ENCODE measurements at regions not wholly inside any gene's neighbourhood (a gene's known extent, or its start where the extent isn't known, plus 50 kb on each side); places are given as distances from the start of the nearest gene placed in this dataset.
A peak's percentile ranks its signal among the peaks of the same experiment; 100 is the strongest.

- CTCF ChIA-PET, result interaction anchor here (1.9 kb wide), 1 partner anchor 26 kb away, joined by 15 read pairs; no protein-coding TSS in a partner anchor
- POLR2A ChIA-PET, result no interaction called here
- TF ChIP-seq SOX15 (CRISPR knock-in tag; IDR thresholded peaks at IDR 0.05) (no peak), HMGA2 (CRISPR knock-in tag; IDR thresholded peaks at IDR 0.05) (no peak), TEAD1 (CRISPR knock-in tag; IDR thresholded peaks at IDR 0.05) (no peak), IRF2 (CRISPR knock-in tag; IDR thresholded peaks at IDR 0.05; ENCODE audit: borderline replicate concordance, low read depth) (no peak), ATF1 (CRISPR knock-in tag; IDR thresholded peaks at IDR 0.05) (no peak), ZNF416 (CRISPR knock-in tag; IDR thresholded peaks at IDR 0.05) (no peak), TCF7 (CRISPR knock-in tag; IDR thresholded peaks at IDR 0.05; ENCODE audit: low read depth) (no peak), FOXK1 (CRISPR knock-in tag; IDR thresholded peaks at IDR 0.05) (no peak), ESRRA (CRISPR knock-in tag; IDR thresholded peaks at IDR 0.05; ENCODE audit: borderline replicate concordance) (no peak)
Measured at GRCh38 chr6:142500250-142500786, 198.5 kb downstream of the ADGRG6 start.

DNA sequence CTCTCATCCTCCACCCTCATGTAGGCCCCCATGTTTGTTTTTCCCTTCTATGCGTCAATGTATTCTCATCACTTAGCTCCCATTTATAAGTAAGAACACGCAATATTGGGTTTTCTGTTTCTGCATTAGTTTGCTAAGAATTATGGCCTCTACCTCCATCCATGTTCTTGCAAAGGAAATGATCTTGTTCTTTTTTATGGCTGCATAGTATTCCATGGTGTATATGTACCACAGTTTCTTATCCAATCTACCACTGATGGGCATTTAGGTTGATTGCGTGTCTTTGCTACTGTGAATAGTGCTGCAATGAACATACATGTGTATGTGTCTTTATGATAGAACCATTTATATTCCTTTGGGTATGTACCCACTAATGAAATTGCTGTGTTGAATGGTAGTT, 200.0 kb downstream of the ADGRG6 start:
- Mint-ChIP-seq H3K4me3 (no peak overlapping the region), H3K27me3 (ENCODE audit: low read depth) (no peaks in the 10 kb centered on the region), H3K4me1 (no peaks in the 10 kb centered on the region), H3K9me3 (peaks cover 28% of the 10 kb centered on the region), H3K36me3 (peaks cover 18% of the 10 kb centered on the region), H3K27ac (no peak overlapping the region)
- ATAC-seq (no peak), DNase-seq (ENCODE audit: low spot score) (no peak)
- TF ChIP-seq TEAD4 (CRISPR knock-in tag; IDR thresholded peaks at IDR 0.05), result no peak
- ChIA-PET POLR2A (no interaction called here), CTCF (no interaction called here)

More at GRCh38 chr6:142500250-142500786, 198.5 kb downstream of the ADGRG6 start:
- Mint-ChIP-seq H3K4me3 (no peak overlapping the region), H3K27me3 (ENCODE audit: low read depth) (no peaks in the 10 kb centered on the region), H3K36me3 (peaks cover 18% of the 10 kb centered on the region), H3K4me1 (no peaks in the 10 kb centered on the region), H3K9me3 (peaks cover 28% of the 10 kb centered on the region), H3K27ac (no peak overlapping the region)
- DNase-seq (ENCODE audit: low spot score) (no peak), ATAC-seq (no peak)

DNA sequence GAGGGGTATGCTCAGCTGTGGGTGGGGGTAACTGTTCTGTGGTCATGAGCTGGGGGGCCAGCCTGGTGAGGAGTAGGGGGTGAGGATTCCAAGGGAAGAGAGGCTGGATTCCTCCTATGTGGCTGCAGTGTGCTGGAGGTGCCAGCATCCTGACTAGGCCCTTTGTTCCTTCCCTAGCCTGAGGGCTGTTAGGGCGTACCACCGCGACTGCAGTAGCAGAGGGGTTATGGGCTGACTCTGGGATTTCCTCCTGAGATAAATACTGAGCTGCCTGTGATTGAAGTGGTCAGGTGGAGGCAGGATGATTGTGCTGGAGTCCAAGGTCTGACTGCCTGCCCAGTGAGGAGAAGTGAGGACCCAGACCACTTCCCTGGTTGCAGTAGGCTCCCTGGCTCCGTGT, 205.3 kb downstream of the ADGRG6 start:
- DNase-seq (ENCODE audit: low spot score) (no peak), ATAC-seq (peak; percentile 16; the same call in 1 of the 2 replicates)
- TF ChIP-seq FOXK1 (CRISPR knock-in tag; IDR thresholded peaks at IDR 0.05), result no peak
- TF ChIP-seq ZNF281 (CRISPR knock-in tag; IDR thresholded peaks at IDR 0.05), result no peak
- TF ChIP-seq MLX (CRISPR knock-in tag; IDR thresholded peaks at IDR 0.05), result no peak
- no peak for TF ChIP-seq ZNF232 (CRISPR knock-in tag; IDR thresholded peaks at IDR 0.05)
- TF ChIP-seq EMX1 (CRISPR knock-in tag; IDR thresholded peaks at IDR 0.05), result no peak
- Mint-ChIP-seq H3K27ac (no peak overlapping the region), H3K27me3 (ENCODE audit: low read depth) (no peaks in the 10 kb centered on the region), H3K9me3 (peaks cover 28% of the 10 kb centered on the region), H3K4me3 (no peak overlapping the region), H3K4me1 (no peaks in the 10 kb centered on the region), H3K36me3 (peaks cover 14% of the 10 kb centered on the region)
- ChIA-PET POLR2A (no interaction called here), CTCF (no interaction called here)

- H3K4me1 Mint-ChIP-seq, result peaks cover 3% of the 10 kb centered on the region
- ChIA-PET CTCF (no interaction called here), POLR2A (interaction anchor here (0.6 kb wide), 1 partner anchor 1110 kb away, joined by 3 read pairs; no protein-coding TSS in a partner anchor)
- peaks cover 21% of the 10 kb centered on the region for H3K9me3 Mint-ChIP-seq
- no peaks in the 10 kb centered on the region for H3K36me3 Mint-ChIP-seq
- no peak for ATAC-seq
- H3K27me3 Mint-ChIP-seq (ENCODE audit: low read depth), result no peaks in the 10 kb centered on the region
- H3K27ac Mint-ChIP-seq, result no peak overlapping the region
- H3K4me3 Mint-ChIP-seq, result no peak overlapping the region
- no peak for DNase-seq (ENCODE audit: low spot score)
- TF ChIP-seq, protein P1, sequence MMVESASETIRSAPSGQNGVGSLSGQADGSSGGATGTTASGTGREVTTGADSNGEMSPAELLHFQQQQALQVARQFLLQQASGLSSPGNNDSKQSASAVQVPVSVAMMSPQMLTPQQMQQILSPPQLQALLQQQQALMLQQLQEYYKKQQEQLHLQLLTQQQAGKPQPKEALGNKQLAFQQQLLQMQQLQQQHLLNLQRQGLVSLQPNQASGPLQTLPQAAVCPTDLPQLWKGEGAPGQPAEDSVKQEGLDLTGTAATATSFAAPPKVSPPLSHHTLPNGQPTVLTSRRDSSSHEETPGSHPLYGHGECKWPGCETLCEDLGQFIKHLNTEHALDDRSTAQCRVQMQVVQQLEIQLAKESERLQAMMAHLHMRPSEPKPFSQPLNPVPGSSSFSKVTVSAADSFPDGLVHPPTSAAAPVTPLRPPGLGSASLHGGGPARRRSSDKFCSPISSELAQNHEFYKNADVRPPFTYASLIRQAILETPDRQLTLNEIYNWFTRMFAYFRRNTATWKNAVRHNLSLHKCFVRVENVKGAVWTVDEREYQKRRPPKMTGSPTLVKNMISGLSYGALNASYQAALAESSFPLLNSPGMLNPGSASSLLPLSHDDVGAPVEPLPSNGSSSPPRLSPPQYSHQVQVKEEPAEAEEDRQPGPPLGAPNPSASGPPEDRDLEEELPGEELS (CRISPR knock-in tag; IDR thresholded peaks at IDR 0.05), result no peak
- TF ChIP-seq, protein P2, sequence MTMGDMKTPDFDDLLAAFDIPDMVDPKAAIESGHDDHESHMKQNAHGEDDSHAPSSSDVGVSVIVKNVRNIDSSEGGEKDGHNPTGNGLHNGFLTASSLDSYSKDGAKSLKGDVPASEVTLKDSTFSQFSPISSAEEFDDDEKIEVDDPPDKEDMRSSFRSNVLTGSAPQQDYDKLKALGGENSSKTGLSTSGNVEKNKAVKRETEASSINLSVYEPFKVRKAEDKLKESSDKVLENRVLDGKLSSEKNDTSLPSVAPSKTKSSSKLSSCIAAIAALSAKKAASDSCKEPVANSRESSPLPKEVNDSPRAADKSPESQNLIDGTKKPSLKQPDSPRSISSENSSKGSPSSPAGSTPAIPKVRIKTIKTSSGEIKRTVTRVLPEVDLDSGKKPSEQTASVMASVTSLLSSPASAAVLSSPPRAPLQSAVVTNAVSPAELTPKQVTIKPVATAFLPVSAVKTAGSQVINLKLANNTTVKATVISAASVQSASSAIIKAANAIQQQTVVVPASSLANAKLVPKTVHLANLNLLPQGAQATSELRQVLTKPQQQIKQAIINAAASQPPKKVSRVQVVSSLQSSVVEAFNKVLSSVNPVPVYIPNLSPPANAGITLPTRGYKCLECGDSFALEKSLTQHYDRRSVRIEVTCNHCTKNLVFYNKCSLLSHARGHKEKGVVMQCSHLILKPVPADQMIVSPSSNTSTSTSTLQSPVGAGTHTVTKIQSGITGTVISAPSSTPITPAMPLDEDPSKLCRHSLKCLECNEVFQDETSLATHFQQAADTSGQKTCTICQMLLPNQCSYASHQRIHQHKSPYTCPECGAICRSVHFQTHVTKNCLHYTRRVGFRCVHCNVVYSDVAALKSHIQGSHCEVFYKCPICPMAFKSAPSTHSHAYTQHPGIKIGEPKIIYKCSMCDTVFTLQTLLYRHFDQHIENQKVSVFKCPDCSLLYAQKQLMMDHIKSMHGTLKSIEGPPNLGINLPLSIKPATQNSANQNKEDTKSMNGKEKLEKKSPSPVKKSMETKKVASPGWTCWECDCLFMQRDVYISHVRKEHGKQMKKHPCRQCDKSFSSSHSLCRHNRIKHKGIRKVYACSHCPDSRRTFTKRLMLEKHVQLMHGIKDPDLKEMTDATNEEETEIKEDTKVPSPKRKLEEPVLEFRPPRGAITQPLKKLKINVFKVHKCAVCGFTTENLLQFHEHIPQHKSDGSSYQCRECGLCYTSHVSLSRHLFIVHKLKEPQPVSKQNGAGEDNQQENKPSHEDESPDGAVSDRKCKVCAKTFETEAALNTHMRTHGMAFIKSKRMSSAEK (CRISPR knock-in tag; IDR thresholded peaks at IDR 0.05; ENCODE audit: borderline replicate concordance), result no peak
- TF ChIP-seq ZNF232 (CRISPR knock-in tag; IDR thresholded peaks at IDR 0.05) (no peak), ZNF121 (CRISPR knock-in tag; IDR thresholded peaks at IDR 0.05) (no peak)
Measured at GRCh38 chr6:142510211-142510610, 208.4 kb downstream of the ADGRG6 start.

Data from WTC11 (cell line).